ENCODE measurements at regions not wholly inside any gene's neighbourhood (a gene's known extent, or its start where the extent isn't known, plus 50 kb on each side); places are given as distances from the start of the nearest gene placed in this dataset.

DNA sequence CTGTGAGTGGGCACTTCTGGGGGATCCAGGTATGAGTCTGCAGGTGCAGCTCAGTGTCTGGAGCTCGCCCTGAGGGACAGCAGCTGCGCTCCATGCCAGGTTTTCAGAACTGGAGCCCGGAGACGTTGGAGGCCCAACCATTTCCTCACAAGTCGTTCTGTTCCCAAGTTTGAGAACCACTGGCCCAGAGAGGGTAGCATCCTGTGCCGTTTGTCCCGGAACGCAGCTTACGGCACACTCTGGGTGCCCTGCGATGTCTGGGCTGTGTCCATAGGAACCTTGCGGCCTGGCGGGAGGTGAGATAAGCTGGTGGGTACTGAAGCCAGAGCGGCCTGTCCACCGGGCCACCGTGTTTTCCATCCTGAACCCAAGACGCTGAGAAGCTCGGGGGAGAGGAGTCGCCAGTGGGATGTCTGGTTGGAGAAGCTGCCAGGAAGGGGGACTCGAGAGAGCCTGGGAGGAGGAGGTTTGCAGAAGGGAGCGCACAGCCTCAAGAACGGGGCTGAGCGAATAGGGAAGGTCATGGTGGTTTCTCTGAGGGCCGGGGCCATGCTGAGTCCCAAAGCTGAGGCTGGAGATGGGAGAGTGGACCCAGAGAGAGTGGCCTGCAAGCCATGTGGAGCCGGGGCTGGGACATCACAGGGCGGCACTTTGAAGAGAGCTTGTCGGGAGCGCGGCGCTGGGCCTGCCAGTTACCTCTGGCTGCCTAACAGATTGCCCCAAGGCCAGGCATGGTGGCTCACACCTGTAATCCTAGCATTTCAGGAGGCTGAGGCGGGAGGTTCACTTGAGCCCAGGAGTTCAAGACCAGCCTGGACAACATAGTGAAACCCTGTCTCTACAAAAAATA is 211.0 kb upstream of the GSE1 start:
- ATAC-seq (no peak), DNase-seq (peak in 3 of 4 donors; percentile 1 to 9 (median 6))
- Histone ChIP-seq H3K36me3 (replicated peaks in 1 of 2; ENCODE audit: insufficient read depth in 1 of 2, low read depth in 2 of 2) (no peaks in the 10 kb centered on the region), H3K4me1 (no peaks in the 10 kb centered on the region), H3K27ac (no peak overlapping the region), H3K27me3 (no peaks in the 10 kb centered on the region), H3K9me3 (no peaks in the 10 kb centered on the region), H3K4me3 (no peak overlapping the region)
- WGBS, 2 donors: 93% methylated on average over 25 to 30 of the region's 30 CpGs
- intact Hi-C loops (cut with DNase I): no loop called here
- no peak for TF ChIP-seq POLR2A (IDR thresholded peaks at IDR 0.05)
- TF ChIP-seq, protein P1, sequence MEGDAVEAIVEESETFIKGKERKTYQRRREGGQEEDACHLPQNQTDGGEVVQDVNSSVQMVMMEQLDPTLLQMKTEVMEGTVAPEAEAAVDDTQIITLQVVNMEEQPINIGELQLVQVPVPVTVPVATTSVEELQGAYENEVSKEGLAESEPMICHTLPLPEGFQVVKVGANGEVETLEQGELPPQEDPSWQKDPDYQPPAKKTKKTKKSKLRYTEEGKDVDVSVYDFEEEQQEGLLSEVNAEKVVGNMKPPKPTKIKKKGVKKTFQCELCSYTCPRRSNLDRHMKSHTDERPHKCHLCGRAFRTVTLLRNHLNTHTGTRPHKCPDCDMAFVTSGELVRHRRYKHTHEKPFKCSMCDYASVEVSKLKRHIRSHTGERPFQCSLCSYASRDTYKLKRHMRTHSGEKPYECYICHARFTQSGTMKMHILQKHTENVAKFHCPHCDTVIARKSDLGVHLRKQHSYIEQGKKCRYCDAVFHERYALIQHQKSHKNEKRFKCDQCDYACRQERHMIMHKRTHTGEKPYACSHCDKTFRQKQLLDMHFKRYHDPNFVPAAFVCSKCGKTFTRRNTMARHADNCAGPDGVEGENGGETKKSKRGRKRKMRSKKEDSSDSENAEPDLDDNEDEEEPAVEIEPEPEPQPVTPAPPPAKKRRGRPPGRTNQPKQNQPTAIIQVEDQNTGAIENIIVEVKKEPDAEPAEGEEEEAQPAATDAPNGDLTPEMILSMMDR (IDR thresholded peaks at IDR 0.05): no peak

DNA sequence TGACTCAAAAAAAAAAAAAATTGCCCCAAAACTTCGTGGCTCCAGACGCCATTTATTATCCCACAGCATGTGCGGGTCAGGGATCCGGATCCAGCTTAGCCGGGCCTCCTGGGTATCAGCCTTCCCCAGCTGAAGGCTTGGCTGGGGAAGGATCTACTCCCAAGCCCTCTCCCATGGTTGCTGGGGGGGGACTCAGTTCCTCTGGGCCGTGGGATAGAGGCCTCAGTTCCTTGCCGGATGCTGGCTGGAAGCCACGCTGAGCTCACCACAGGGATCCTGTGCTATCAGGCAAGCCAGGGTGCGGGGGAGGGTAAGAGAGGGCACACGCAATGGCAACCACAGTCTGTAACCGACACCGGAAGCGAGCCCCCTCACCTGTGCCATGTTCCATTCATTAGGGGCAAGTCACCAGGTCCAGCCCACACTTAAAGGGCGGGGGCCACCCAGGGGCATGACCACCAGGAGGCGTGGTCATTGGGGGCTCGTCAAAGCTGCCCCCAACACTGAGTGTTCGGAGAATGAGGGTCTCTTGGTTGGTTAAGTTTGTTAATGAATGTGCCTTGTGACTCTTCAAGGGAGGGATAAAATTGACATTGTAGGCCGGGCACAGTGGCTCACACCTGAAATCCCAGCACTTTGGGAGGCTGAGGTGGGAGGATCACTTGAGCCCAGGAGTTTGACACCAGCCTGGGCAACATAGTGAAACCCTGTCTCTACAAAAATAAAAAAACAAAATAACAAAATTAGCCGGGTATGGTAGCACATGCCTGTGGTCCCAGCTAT is 210.0 kb upstream of the GSE1 start:
- ATAC-seq (no peak), DNase-seq (peak in 2 of 4 donors; percentile 7 to 41)
- Histone ChIP-seq H3K9me3 (no peaks in the 10 kb centered on the region), H3K4me1 (no peaks in the 10 kb centered on the region), H3K4me3 (no peak overlapping the region), H3K27ac (no peak overlapping the region), H3K27me3 (no peaks in the 10 kb centered on the region), H3K36me3 (replicated peaks in 1 of 2; ENCODE audit: insufficient read depth in 1 of 2, low read depth in 2 of 2) (no peaks in the 10 kb centered on the region)
- 71 to 72% methylated on average over 12 to 17 of the region's 19 CpGs for WGBS, 2 donors
- no peak for TF ChIP-seq POLR2A (IDR thresholded peaks at IDR 0.05)
- TF ChIP-seq, protein P1 (IDR thresholded peaks at IDR 0.05): no peak
- intact Hi-C loops (cut with DNase I): no loop called here

DNA sequence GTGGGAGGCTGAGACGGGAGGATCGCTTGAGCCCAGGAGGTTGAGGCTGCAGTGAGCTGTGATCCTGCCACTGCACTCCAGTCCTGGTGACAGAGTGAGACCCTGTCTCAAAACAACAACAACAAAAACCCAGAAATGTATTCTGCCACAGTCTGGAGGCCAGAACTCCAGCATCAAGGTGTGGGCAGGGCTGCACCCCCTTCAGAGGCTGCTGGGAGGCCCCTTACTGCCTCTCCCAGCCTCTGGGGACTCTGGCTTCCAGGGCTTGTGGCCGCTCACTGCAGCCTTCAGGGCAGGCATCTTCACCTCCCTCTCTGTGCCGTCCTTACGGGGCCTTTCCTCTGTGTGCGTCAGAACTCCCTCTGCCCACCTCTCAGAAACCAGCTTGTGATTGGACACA is 209.4 kb upstream of the GSE1 start:
- no peak for DNase-seq
- intact Hi-C loops (cut with DNase I): no loop called here
- H3K4me3 ChIP-seq: no peak overlapping the region
- H3K9me3 ChIP-seq: no peaks in the 10 kb centered on the region
- no peak for ATAC-seq
- TF ChIP-seq POLR2A (IDR thresholded peaks at IDR 0.05): no peak
- TF ChIP-seq, protein P1 (IDR thresholded peaks at IDR 0.05): no peak
- WGBS, 2 donors: 93% methylated on average over 5 to 6 of the region's 6 CpGs
- H3K36me3 ChIP-seq (replicated peaks in 1 of 2; ENCODE audit: insufficient read depth in 1 of 2, low read depth in 2 of 2): no peaks in the 10 kb centered on the region
- no peak overlapping the region for H3K27ac ChIP-seq
- no peaks in the 10 kb centered on the region for H3K27me3 ChIP-seq
- no peaks in the 10 kb centered on the region for H3K4me1 ChIP-seq

GRCh38 chr16:85412911-85413520 is 200.1 kb upstream of the GSE1 start:
- peak in 1 of 4 donors; percentile 6 for DNase-seq
- intact Hi-C loops (cut with DNase I): no loop called here
- Histone ChIP-seq H3K4me1 (peaks cover 4% of the 10 kb centered on the region), H3K4me3 (no peak overlapping the region), H3K27ac (no peak overlapping the region), H3K27me3 (no peaks in the 10 kb centered on the region), H3K9me3 (no peaks in the 10 kb centered on the region), H3K36me3 (replicated peaks in 1 of 2; ENCODE audit: insufficient read depth in 1 of 2, low read depth in 2 of 2) (no peaks in the 10 kb centered on the region)
- TF ChIP-seq, protein P1 (IDR thresholded peaks at IDR 0.05): no peak
- no peak for TF ChIP-seq POLR2A (IDR thresholded peaks at IDR 0.05)
- 96 to 99% methylated on average over 21 of the region's 25 CpGs for WGBS, 2 donors
- ATAC-seq: no peak

Measured in body of pancreas (tissue), 4 donors.